ENCODE measurements at regions not wholly inside any gene's neighbourhood (a gene's known extent, or its start where the extent isn't known, plus 50 kb on each side); places are given as distances from the start of the nearest gene placed in this dataset.

DNA sequence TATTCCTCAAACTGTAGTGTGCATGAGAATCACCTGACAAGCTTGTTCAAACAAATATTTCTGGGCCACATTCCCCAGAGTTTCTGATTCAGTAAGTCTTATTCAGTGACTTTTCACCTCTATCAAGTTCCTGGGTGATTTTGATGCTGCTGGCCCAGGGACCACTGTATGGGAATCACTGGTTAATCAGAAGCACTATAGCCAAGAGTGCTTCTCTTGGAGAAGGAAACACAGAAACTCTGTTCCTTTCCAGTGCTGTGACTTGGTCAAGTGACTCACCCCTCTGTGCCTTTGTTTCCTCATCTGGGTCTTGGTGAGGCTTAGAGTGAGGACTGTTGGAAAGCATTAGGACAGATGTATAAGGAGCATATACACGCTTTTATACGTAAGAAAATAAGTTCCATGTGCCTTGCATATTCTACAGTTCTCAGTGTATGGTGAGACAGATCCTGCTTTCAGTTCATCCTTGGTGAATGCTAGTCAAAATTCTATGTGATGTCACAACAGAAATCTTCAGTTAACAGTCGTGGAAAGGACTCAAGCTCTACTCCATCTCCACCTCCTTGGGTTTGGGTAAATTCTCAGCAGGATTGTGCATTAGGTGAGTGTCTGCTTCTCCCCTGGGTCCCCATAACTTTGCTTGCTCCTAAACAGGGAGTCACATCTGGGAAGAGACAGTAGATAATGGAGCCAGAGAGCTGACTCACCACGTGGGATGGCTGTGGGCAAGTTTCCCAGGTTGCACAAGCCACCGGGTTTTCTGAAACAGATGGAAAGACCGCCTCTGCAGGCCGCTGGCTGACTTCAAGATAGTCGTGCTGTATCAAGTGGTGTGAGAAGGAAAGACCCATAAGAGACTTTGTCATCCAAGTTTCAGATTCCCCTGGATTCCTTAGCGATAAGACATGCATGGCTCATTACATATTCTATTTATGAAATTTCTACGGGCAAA lies 117.0 kb downstream of the NXNL2 start:
- Histone ChIP-seq H3K79me2 (ENCODE audit: low read length) (no peaks in the 10 kb centered on the region), H3K9me3 (ENCODE audit: low read length) (no peaks in the 10 kb centered on the region), H3K27me3 (ENCODE audit: low read length) (no peaks in the 10 kb centered on the region), H3K4me3 (ENCODE audit: low read length) (no peak overlapping the region), H3K4me2 (ENCODE audit: low read depth, low read length, poor library complexity, severe bottlenecking) (no peak overlapping the region), H2AFZ (ENCODE audit: low read length) (no peak overlapping the region), H3K9ac (ENCODE audit: low read length) (no peak overlapping the region), H3K27ac (ENCODE audit: low read length) (no peak overlapping the region), H4K20me1 (ENCODE audit: insufficient read depth, low read depth, low read length) (no peaks in the 10 kb centered on the region), H3K36me3 (ENCODE audit: insufficient read depth, low read length) (no peaks in the 10 kb centered on the region), H3K9me2 (replicated peaks; ENCODE audit: insufficient read depth, low read length) (no peaks in the 10 kb centered on the region), H3K4me1 (ENCODE audit: low read length) (no peaks in the 10 kb centered on the region)
- no peak for DNase-seq

GRCh38 chr9:88652876-88653275 lies 117.9 kb downstream of the NXNL2 start:
- H3K9me3 ChIP-seq (ENCODE audit: low read length) = no peaks in the 10 kb centered on the region
- H3K79me2 ChIP-seq (ENCODE audit: low read length) = no peaks in the 10 kb centered on the region
- no peak overlapping the region for H3K27ac ChIP-seq (ENCODE audit: low read length)
- H4K20me1 ChIP-seq (ENCODE audit: insufficient read depth, low read depth, low read length) = no peaks in the 10 kb centered on the region
- H3K9ac ChIP-seq (ENCODE audit: low read length) = no peak overlapping the region
- H3K36me3 ChIP-seq (ENCODE audit: insufficient read depth, low read length) = no peaks in the 10 kb centered on the region
- no peak overlapping the region for H2AFZ ChIP-seq (ENCODE audit: low read length)
- H3K4me2 ChIP-seq (ENCODE audit: low read depth, low read length, poor library complexity, severe bottlenecking) = no peak overlapping the region
- no peaks in the 10 kb centered on the region for H3K9me2 ChIP-seq (replicated peaks; ENCODE audit: insufficient read depth, low read length)
- H3K4me3 ChIP-seq (ENCODE audit: low read length) = no peak overlapping the region
- H3K27me3 ChIP-seq (ENCODE audit: low read length) = no peaks in the 10 kb centered on the region
- DNase-seq = no peak
- no peaks in the 10 kb centered on the region for H3K4me1 ChIP-seq (ENCODE audit: low read length)

DNA sequence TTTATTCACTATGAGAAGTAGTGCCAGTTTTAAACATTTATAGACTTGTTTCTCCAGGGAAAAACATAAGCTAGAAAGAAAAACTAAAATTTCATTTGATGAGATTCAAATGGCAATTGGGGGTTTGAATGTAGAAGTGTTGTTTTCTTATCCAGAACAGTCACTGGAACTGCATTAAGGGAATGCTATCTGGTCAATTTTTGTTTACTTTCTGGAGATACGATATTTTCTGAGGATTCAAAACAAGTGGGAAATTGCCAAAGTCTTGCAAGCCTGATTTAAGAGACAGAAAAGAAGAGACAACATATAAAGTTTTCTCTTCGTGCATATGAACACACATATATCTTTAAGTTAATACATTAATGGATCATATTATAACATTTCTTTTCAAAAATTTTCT lies 118.4 kb downstream of the NXNL2 start:
- no peaks in the 10 kb centered on the region for H3K9me2 ChIP-seq (replicated peaks; ENCODE audit: insufficient read depth, low read length)
- no peak overlapping the region for H2AFZ ChIP-seq (ENCODE audit: low read length)
- H4K20me1 ChIP-seq (ENCODE audit: insufficient read depth, low read depth, low read length) = no peaks in the 10 kb centered on the region
- no peaks in the 10 kb centered on the region for H3K9me3 ChIP-seq (ENCODE audit: low read length)
- no peak overlapping the region for H3K4me2 ChIP-seq (ENCODE audit: low read depth, low read length, poor library complexity, severe bottlenecking)
- no peak overlapping the region for H3K9ac ChIP-seq (ENCODE audit: low read length)
- no peak overlapping the region for H3K4me3 ChIP-seq (ENCODE audit: low read length)
- H3K36me3 ChIP-seq (ENCODE audit: insufficient read depth, low read length) = no peaks in the 10 kb centered on the region
- no peak for DNase-seq
- H3K27ac ChIP-seq (ENCODE audit: low read length) = no peak overlapping the region
- H3K27me3 ChIP-seq (ENCODE audit: low read length) = no peaks in the 10 kb centered on the region
- H3K4me1 ChIP-seq (ENCODE audit: low read length) = no peaks in the 10 kb centered on the region
- no peaks in the 10 kb centered on the region for H3K79me2 ChIP-seq (ENCODE audit: low read length)

DNA sequence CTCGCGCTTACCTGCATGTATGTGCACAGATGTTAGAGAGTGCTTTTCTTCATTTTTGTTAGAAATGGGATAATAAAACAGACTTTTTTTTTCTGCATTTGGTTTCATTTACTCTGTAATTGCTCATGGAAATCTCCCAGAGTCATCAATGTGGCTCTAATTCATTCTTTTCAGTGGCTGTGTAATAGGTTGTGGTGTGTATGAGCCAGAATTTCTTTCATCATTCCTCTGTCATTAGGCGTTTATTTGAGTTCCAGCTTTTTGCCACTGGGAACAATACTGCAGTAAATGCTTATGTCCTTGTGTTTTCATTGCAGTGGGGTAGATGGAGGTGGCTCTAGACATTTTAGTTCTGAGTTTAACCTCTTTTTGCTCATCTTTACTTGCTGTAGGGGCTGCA lies 118.9 kb downstream of the NXNL2 start:
- H3K27ac ChIP-seq (ENCODE audit: low read length) = no peak overlapping the region
- DNase-seq = no peak
- H3K79me2 ChIP-seq (ENCODE audit: low read length) = no peaks in the 10 kb centered on the region
- no peaks in the 10 kb centered on the region for H4K20me1 ChIP-seq (ENCODE audit: insufficient read depth, low read depth, low read length)
- H3K36me3 ChIP-seq (ENCODE audit: insufficient read depth, low read length) = no peaks in the 10 kb centered on the region
- no peak overlapping the region for H3K4me2 ChIP-seq (ENCODE audit: low read depth, low read length, poor library complexity, severe bottlenecking)
- no peaks in the 10 kb centered on the region for H3K4me1 ChIP-seq (ENCODE audit: low read length)
- no peak overlapping the region for H3K4me3 ChIP-seq (ENCODE audit: low read length)
- H3K27me3 ChIP-seq (ENCODE audit: low read length) = no peaks in the 10 kb centered on the region
- no peak overlapping the region for H3K9ac ChIP-seq (ENCODE audit: low read length)
- no peaks in the 10 kb centered on the region for H3K9me2 ChIP-seq (replicated peaks; ENCODE audit: insufficient read depth, low read length)
- no peak overlapping the region for H2AFZ ChIP-seq (ENCODE audit: low read length)
- no peaks in the 10 kb centered on the region for H3K9me3 ChIP-seq (ENCODE audit: low read length)

- H3K36me3 ChIP-seq (ENCODE audit: insufficient read depth, low read length) = no peaks in the 10 kb centered on the region
- no peaks in the 10 kb centered on the region for H4K20me1 ChIP-seq (ENCODE audit: insufficient read depth, low read depth, low read length)
- no peak overlapping the region for H3K27ac ChIP-seq (ENCODE audit: low read length)
- H3K9ac ChIP-seq (ENCODE audit: low read length) = no peak overlapping the region
- H3K4me1 ChIP-seq (ENCODE audit: low read length) = no peaks in the 10 kb centered on the region
- H3K4me3 ChIP-seq (ENCODE audit: low read length) = no peak overlapping the region
- no peak for DNase-seq
- no peak overlapping the region for H2AFZ ChIP-seq (ENCODE audit: low read length)
- H3K79me2 ChIP-seq (ENCODE audit: low read length) = no peaks in the 10 kb centered on the region
- H3K9me3 ChIP-seq (ENCODE audit: low read length) = no peaks in the 10 kb centered on the region
- H3K27me3 ChIP-seq (ENCODE audit: low read length) = no peaks in the 10 kb centered on the region
- H3K4me2 ChIP-seq (ENCODE audit: low read depth, low read length, poor library complexity, severe bottlenecking) = no peak overlapping the region
- no peaks in the 10 kb centered on the region for H3K9me2 ChIP-seq (replicated peaks; ENCODE audit: insufficient read depth, low read length)
Measured at GRCh38 chr9:88657893-88658292, 122.9 kb downstream of the NXNL2 start.

GRCh38 chr9:88658311-88658822 lies 123.4 kb downstream of the NXNL2 start:
- Histone ChIP-seq H3K9me3 (ENCODE audit: low read length) (no peaks in the 10 kb centered on the region), H3K79me2 (ENCODE audit: low read length) (no peaks in the 10 kb centered on the region), H3K4me2 (ENCODE audit: low read depth, low read length, poor library complexity, severe bottlenecking) (no peak overlapping the region), H3K27ac (ENCODE audit: low read length) (no peak overlapping the region), H2AFZ (ENCODE audit: low read length) (no peak overlapping the region), H3K36me3 (ENCODE audit: insufficient read depth, low read length) (no peaks in the 10 kb centered on the region), H3K4me1 (ENCODE audit: low read length) (no peaks in the 10 kb centered on the region), H3K9me2 (replicated peaks; ENCODE audit: insufficient read depth, low read length) (no peaks in the 10 kb centered on the region), H3K27me3 (ENCODE audit: low read length) (no peaks in the 10 kb centered on the region), H4K20me1 (ENCODE audit: insufficient read depth, low read depth, low read length) (no peaks in the 10 kb centered on the region), H3K4me3 (ENCODE audit: low read length) (no peak overlapping the region), H3K9ac (ENCODE audit: low read length) (no peak overlapping the region)
- no peak for DNase-seq

GRCh38 chr9:88659126-88659525 lies 124.1 kb downstream of the NXNL2 start:
- no peak overlapping the region for H3K9ac ChIP-seq (ENCODE audit: low read length)
- no peaks in the 10 kb centered on the region for H3K9me3 ChIP-seq (ENCODE audit: low read length)
- no peak for DNase-seq
- no peaks in the 10 kb centered on the region for H3K36me3 ChIP-seq (ENCODE audit: insufficient read depth, low read length)
- no peak overlapping the region for H3K27ac ChIP-seq (ENCODE audit: low read length)
- no peaks in the 10 kb centered on the region for H3K9me2 ChIP-seq (replicated peaks; ENCODE audit: insufficient read depth, low read length)
- H3K4me2 ChIP-seq (ENCODE audit: low read depth, low read length, poor library complexity, severe bottlenecking) = no peak overlapping the region
- H2AFZ ChIP-seq (ENCODE audit: low read length) = no peak overlapping the region
- H3K79me2 ChIP-seq (ENCODE audit: low read length) = no peaks in the 10 kb centered on the region
- no peak overlapping the region for H3K4me3 ChIP-seq (ENCODE audit: low read length)
- no peaks in the 10 kb centered on the region for H4K20me1 ChIP-seq (ENCODE audit: insufficient read depth, low read depth, low read length)
- H3K27me3 ChIP-seq (ENCODE audit: low read length) = no peaks in the 10 kb centered on the region
- no peaks in the 10 kb centered on the region for H3K4me1 ChIP-seq (ENCODE audit: low read length)

GRCh38 chr9:88660611-88661010 lies 125.6 kb downstream of the NXNL2 start:
- peak; percentile 67 for DNase-seq
- no peak overlapping the region for H3K27ac ChIP-seq (ENCODE audit: low read length)
- no peak overlapping the region for H3K9ac ChIP-seq (ENCODE audit: low read length)

More at GRCh38 chr9:88660611-88661010, 125.6 kb downstream of the NXNL2 start:
- H3K4me2 ChIP-seq (ENCODE audit: low read depth, low read length, poor library complexity, severe bottlenecking) = no peak overlapping the region
- H3K36me3 ChIP-seq (ENCODE audit: insufficient read depth, low read length) = no peaks in the 10 kb centered on the region
- no peaks in the 10 kb centered on the region for H3K4me1 ChIP-seq (ENCODE audit: low read length)
- H3K79me2 ChIP-seq (ENCODE audit: low read length) = no peaks in the 10 kb centered on the region
- no peaks in the 10 kb centered on the region for H4K20me1 ChIP-seq (ENCODE audit: insufficient read depth, low read depth, low read length)
- no peak overlapping the region for H2AFZ ChIP-seq (ENCODE audit: low read length)
- H3K27me3 ChIP-seq (ENCODE audit: low read length) = no peaks in the 10 kb centered on the region
- H3K4me3 ChIP-seq (ENCODE audit: low read length) = no peak overlapping the region
- no peaks in the 10 kb centered on the region for H3K9me2 ChIP-seq (replicated peaks; ENCODE audit: insufficient read depth, low read length)
- H3K9me3 ChIP-seq (ENCODE audit: low read length) = no peaks in the 10 kb centered on the region

Data from Karpas-422 (cell line).